Panc1 (cell line): ENCODE measurements at regions not wholly inside any gene's neighbourhood (a gene's known extent, or its start where the extent isn't known, plus 50 kb on each side); places are given as distances from the start of the nearest gene placed in this dataset.

ENCODE experiments used
- ATAC-seq: fragments of 200-7000 bp; cut with Tn5 transposase; 2 replicates; pipeline ENCODE4 v1.9.1; 2020; ENCODE audit warnings: mild to moderate bottlenecking, moderate library complexity
- BruUV-seq: library from RNA; stranded (reverse); fragments of 400-500 nt; replicated peaks from 2 replicates; lab custom pipeline; 2021; lab: Mats Ljungman, UMichigan
- CTCF ChIA-PET: fragments of 300-600 bp; sonication (Branson Sonifier 250); formaldehyde crosslinking; loops from one replicate; lab custom pipeline; 2022; ENCODE audit warnings: antibody characterized with exemption; lab: Charles Lee
- POLR2A ChIA-PET: fragments of 300-600 bp; sonication (Branson Sonifier 250); formaldehyde crosslinking; loops from one replicate; lab custom pipeline; 2022; ENCODE audit warnings: antibody characterized with exemption; lab: Charles Lee
- DNase-seq: peaks from one replicate; pipeline ENCODE4 v3.0.0-alpha.2; 2010; ENCODE audit warnings: low read depth, low spot score
- H3K27ac ChIP-seq: 2 replicates; pipeline ENCODE4 v1.5.1; 2011; ENCODE audit warnings: mild to moderate bottlenecking, low read length, inconsistent platforms
- H3K27me3 ChIP-seq: fragments of 200-500 bp; sonication (Bioruptor generic); 2 replicates; pipeline ENCODE4 v1.6.0; 2014; ENCODE audit warnings: low read length, inconsistent platforms; ENCODE audit not compliant: control insufficient read depth, insufficient read depth
- H3K36me3 ChIP-seq: fragments of 200-500 bp; sonication (Bioruptor generic); 2 replicates; pipeline ENCODE4 v1.5.1; 2014; ENCODE audit warnings: inconsistent platforms, mild to moderate bottlenecking, low read length, moderate library complexity; ENCODE audit not compliant: control insufficient read depth, insufficient read depth
- H3K4me1 ChIP-seq: 2 replicates; pipeline ENCODE4 v1.5.1; 2011; ENCODE audit warnings: inconsistent platforms, mild to moderate bottlenecking, low read length, moderate library complexity; ENCODE audit not compliant: control insufficient read depth, insufficient read depth
- H3K4me3 ChIP-seq, 2 experiments: 2 replicates each; pipeline ENCODE4 v1.5.1; 2011 to 2012; ENCODE audit warnings: low read depth in 2 of 2, low read length in 2 of 2, mild to moderate bottlenecking in 2 of 2, inconsistent platforms in 1 of 2, moderate library complexity in 1 of 2
- H3K9me3 ChIP-seq: fragments of 200-500 bp; sonication (Bioruptor generic); 2 replicates; pipeline ENCODE4 v1.5.1; 2014; ENCODE audit warnings: low read depth, mild to moderate bottlenecking, inconsistent platforms, low read length, moderate library complexity; ENCODE audit not compliant: control insufficient read depth, insufficient read depth
- POLR2AphosphoS5 ChIP-seq: IDR thresholded peaks from 2 replicates; pipeline ENCODE4 v1.6.1; 2012; ENCODE audit warnings: mild to moderate bottlenecking, low read depth, low read length, moderate library complexity
- SIN3A ChIP-seq: IDR thresholded peaks from 2 replicates; pipeline ENCODE4 v1.6.1; 2012; ENCODE audit warnings: low read depth, mild to moderate bottlenecking, low read length, moderate library complexity, borderline replicate concordance; ENCODE audit not compliant: insufficient read depth
- TCF7L2 ChIP-seq: IDR thresholded peaks from 2 replicates; pipeline ENCODE4 v1.6.1; 2011; ENCODE audit warnings: mild to moderate bottlenecking, low read depth, low read length, inconsistent platforms
- in situ Hi-C: cut with HindIII; loops from 2 replicates; pipeline ENCODE4 v1.10.0; 2016; ENCODE audit warnings: low sequenced_read_pairs, low pct_unique_long_range_greater_than_20kb
- intact Hi-C: fragments of 100-400 bp; cut with micrococcal nuclease; formaldehyde crosslinking; loops from one replicate; pipeline ENCODE4 v1.10.0; 2022; ENCODE audit not compliant: unreplicated experiment
- TF ChIP-seq, protein P1 (sequence below): fragments of 450-650 bp; IDR thresholded peaks from 2 replicates; pipeline ENCODE4 v1.5.1; 2017; ENCODE audit warnings: mild to moderate bottlenecking
- TF ChIP-seq, protein P2 (sequence below), 2 experiments: IDR thresholded peaks; 2 replicates each; pipeline ENCODE4 v1.6.1; 2011 to 2012; ENCODE audit warnings: low read depth in 2 of 2, control low read depth in 1 of 2, low read length in 1 of 2, mild to moderate bottlenecking in 1 of 2, moderate library complexity in 1 of 2; ENCODE audit not compliant: insufficient read depth in 1 of 2

DNA sequence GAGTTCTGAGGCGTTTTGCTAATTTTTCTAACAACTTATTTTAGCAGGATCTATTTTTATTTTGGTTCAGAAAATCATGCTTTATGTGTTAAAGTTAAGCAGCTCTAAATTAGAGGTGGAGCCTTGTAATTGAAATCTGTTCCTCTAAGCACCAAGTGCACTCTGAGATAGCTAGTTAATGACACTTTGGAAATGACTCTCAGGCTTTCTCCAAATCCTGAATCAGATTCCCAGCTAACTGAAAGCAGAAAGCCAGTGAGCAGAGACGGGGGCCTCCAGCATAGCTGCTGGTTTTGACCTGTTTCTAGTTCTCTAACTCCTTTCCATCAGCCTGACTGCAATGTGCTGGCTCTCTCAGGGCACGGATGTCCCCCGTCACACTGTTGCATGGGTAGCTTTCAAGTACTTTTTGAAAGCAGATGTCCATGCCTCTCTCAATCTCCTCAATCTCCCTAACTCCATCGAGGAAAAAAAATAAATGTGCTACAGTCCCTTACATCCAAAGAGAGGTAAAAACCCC is 326.5 kb downstream of the SATB2 start:
- BruUV-seq, result no TSS peak
- Histone ChIP-seq H3K36me3 (no peaks in the 10 kb centered on the region), H3K27me3 (no peaks in the 10 kb centered on the region), H3K9me3 (no peaks in the 10 kb centered on the region), H3K4me1 (no peaks in the 10 kb centered on the region), H3K27ac (no peak overlapping the region), H3K4me3 (no peak overlapping the region)
- ATAC-seq (no peak), DNase-seq (no peak)
- CTCF ChIA-PET, result no interaction called here
- POLR2A ChIA-PET, result no interaction called here
- intact Hi-C loops, result no loop called here
- TF ChIP-seq SIN3A, result no peak
- no peak for TF ChIP-seq POLR2AphosphoS5
- TF ChIP-seq, protein P1, sequence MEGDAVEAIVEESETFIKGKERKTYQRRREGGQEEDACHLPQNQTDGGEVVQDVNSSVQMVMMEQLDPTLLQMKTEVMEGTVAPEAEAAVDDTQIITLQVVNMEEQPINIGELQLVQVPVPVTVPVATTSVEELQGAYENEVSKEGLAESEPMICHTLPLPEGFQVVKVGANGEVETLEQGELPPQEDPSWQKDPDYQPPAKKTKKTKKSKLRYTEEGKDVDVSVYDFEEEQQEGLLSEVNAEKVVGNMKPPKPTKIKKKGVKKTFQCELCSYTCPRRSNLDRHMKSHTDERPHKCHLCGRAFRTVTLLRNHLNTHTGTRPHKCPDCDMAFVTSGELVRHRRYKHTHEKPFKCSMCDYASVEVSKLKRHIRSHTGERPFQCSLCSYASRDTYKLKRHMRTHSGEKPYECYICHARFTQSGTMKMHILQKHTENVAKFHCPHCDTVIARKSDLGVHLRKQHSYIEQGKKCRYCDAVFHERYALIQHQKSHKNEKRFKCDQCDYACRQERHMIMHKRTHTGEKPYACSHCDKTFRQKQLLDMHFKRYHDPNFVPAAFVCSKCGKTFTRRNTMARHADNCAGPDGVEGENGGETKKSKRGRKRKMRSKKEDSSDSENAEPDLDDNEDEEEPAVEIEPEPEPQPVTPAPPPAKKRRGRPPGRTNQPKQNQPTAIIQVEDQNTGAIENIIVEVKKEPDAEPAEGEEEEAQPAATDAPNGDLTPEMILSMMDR, result no peak
- no peak for TF ChIP-seq TCF7L2
- TF ChIP-seq, protein P2, sequence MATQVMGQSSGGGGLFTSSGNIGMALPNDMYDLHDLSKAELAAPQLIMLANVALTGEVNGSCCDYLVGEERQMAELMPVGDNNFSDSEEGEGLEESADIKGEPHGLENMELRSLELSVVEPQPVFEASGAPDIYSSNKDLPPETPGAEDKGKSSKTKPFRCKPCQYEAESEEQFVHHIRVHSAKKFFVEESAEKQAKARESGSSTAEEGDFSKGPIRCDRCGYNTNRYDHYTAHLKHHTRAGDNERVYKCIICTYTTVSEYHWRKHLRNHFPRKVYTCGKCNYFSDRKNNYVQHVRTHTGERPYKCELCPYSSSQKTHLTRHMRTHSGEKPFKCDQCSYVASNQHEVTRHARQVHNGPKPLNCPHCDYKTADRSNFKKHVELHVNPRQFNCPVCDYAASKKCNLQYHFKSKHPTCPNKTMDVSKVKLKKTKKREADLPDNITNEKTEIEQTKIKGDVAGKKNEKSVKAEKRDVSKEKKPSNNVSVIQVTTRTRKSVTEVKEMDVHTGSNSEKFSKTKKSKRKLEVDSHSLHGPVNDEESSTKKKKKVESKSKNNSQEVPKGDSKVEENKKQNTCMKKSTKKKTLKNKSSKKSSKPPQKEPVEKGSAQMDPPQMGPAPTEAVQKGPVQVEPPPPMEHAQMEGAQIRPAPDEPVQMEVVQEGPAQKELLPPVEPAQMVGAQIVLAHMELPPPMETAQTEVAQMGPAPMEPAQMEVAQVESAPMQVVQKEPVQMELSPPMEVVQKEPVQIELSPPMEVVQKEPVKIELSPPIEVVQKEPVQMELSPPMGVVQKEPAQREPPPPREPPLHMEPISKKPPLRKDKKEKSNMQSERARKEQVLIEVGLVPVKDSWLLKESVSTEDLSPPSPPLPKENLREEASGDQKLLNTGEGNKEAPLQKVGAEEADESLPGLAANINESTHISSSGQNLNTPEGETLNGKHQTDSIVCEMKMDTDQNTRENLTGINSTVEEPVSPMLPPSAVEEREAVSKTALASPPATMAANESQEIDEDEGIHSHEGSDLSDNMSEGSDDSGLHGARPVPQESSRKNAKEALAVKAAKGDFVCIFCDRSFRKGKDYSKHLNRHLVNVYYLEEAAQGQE (IDR thresholded peaks at IDR 0.05; ENCODE audit: insufficient read depth in 1 of 2, low read depth in 2 of 2, low read length in 1 of 2), result no peak
- in situ Hi-C loops, result no loop called here

DNA sequence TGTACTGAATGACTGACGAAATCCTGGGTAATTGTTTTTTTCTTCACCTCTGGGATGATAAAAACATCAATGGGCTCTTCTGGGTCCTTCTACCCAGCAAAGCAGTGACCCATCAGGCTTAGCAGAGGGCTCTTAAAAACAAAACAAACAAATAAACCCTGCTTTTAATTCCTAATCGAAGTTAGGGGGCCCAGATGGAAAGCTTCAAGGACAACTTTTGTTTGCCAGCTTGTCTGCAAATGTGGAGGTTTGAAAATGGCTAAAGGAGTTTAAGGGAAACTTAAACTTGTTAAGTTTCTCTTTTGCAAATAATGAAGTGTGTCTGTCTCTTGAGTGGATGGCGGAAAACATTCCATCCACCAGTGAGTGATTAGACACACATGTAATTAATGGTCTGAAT is 327.2 kb downstream of the SATB2 start:
- H3K36me3 ChIP-seq, result no peaks in the 10 kb centered on the region
- DNase-seq (no peak), ATAC-seq (no peak)
- intact Hi-C loops, result no loop called here
- ChIA-PET POLR2A (no interaction called here), CTCF (no interaction called here)
- in situ Hi-C loops, result no loop called here
- no TSS peak for BruUV-seq
- H3K4me1 ChIP-seq, result no peaks in the 10 kb centered on the region
- no peak overlapping the region for H3K4me3 ChIP-seq
- no peak for TF ChIP-seq SIN3A
- TF ChIP-seq, protein P1, result no peak
- TF ChIP-seq POLR2AphosphoS5, result no peak
- TF ChIP-seq TCF7L2, result no peak
- TF ChIP-seq, protein P2 (IDR thresholded peaks at IDR 0.05; ENCODE audit: insufficient read depth in 1 of 2, low read depth in 2 of 2, low read length in 1 of 2), result no peak
- no peak overlapping the region for H3K27ac ChIP-seq
- no peaks in the 10 kb centered on the region for H3K27me3 ChIP-seq
- no peaks in the 10 kb centered on the region for H3K9me3 ChIP-seq
